IMR-90 (cell line): ENCODE measurements at regions not wholly inside any gene's neighbourhood (a gene's known extent, or its start where the extent isn't known, plus 50 kb on each side); places are given as distances from the start of the nearest gene placed in this dataset.

ENCODE experiments used
- BHLHE40 ChIP-seq: fragments of 150-350 bp; IDR thresholded peaks from 2 replicates; pipeline ENCODE4 v1.6.1; 2016; ENCODE audit warnings: mild to moderate bottlenecking, low read depth, low read length
- CTCF ChIP-seq: conservative IDR thresholded peaks from 2 replicates; pipeline ENCODE4 v1.5.1; 2012; ENCODE audit warnings: mild to moderate bottlenecking, low read depth, low read length, improper control_type of control experiment
- MAZ ChIP-seq: IDR thresholded peaks from 2 replicates; pipeline ENCODE4 v1.6.1; 2012; ENCODE audit warnings: low read depth, mild to moderate bottlenecking, low read length, improper control_type of control experiment, moderate library complexity, borderline replicate concordance
- MXI1 ChIP-seq: IDR thresholded peaks from 2 replicates; pipeline ENCODE4 v1.6.1; 2012; ENCODE audit warnings: low read depth, mild to moderate bottlenecking, low read length, moderate library complexity, borderline replicate concordance
- NFE2L2 ChIP-seq: fragments of 150-350 bp; IDR thresholded peaks from 2 replicates; pipeline ENCODE4 v1.6.1; 2016; ENCODE audit warnings: low read depth, mild to moderate bottlenecking, low read length
- POLR2A ChIP-seq: IDR thresholded peaks from 2 replicates; pipeline ENCODE4 v1.6.1; 2012; ENCODE audit warnings: mild to moderate bottlenecking, low read depth, low read length
- RFX5 ChIP-seq: IDR thresholded peaks from 2 replicates; pipeline ENCODE4 v1.8.0; 2012; ENCODE audit warnings: low read depth, mild to moderate bottlenecking, low read length, moderate library complexity

GRCh38 chr6:15744818-15745402 is 82.1 kb upstream of the DTNBP1 start:
- no peak for TF ChIP-seq CTCF
- no peak for TF ChIP-seq POLR2A
- TF ChIP-seq NFE2L2 = no peak
- no peak for TF ChIP-seq BHLHE40
- no peak for TF ChIP-seq RFX5
- TF ChIP-seq MAZ = no peak
- TF ChIP-seq MXI1 = no peak
